Neural crest cell (in vitro differentiated cells): ENCODE measurements at regions not wholly inside any gene's neighbourhood (a gene's known extent, or its start where the extent isn't known, plus 50 kb on each side); places are given as distances from the start of the nearest gene placed in this dataset.

Experiments used
- DNase-seq: peaks from one replicate; pipeline ENCODE4 v3.0.0; 2021; ENCODE audit warnings: low read depth, mixed read lengths, low spot score
- H3K27ac Mint-ChIP-seq: one replicate; pipeline ENCODE4 v1.8.0; 2021; ENCODE audit warnings: mild to moderate bottlenecking, mixed read lengths; ENCODE audit not compliant: unreplicated experiment
- H3K27me3 Mint-ChIP-seq: 2 replicates; pipeline ENCODE4 v1.8.0; 2021; ENCODE audit warnings: low read depth, mild to moderate bottlenecking, mixed read lengths
- H3K36me3 Mint-ChIP-seq: 2 replicates; pipeline ENCODE4 v1.8.0; 2021; ENCODE audit warnings: low read depth, mild to moderate bottlenecking, mixed read lengths
- H3K4me1 Mint-ChIP-seq: 2 replicates; pipeline ENCODE4 v1.8.0; 2021; ENCODE audit warnings: mixed read lengths
- H3K4me3 Mint-ChIP-seq: one replicate; pipeline ENCODE4 v1.8.0; 2021; ENCODE audit warnings: mild to moderate bottlenecking, mixed read lengths
- H3K9me3 Mint-ChIP-seq: 2 replicates; pipeline ENCODE4 v1.8.0; 2021; ENCODE audit warnings: mixed read lengths
- TF ChIP-seq, protein P1 (sequence below): fragments of 200-600 bp; sonication (generic); conservative IDR thresholded peaks from 2 replicates; pipeline ENCODE4 v1.5.0; 2021; ENCODE audit warnings: antibody characterized with exemption, mild to moderate bottlenecking

DNA sequence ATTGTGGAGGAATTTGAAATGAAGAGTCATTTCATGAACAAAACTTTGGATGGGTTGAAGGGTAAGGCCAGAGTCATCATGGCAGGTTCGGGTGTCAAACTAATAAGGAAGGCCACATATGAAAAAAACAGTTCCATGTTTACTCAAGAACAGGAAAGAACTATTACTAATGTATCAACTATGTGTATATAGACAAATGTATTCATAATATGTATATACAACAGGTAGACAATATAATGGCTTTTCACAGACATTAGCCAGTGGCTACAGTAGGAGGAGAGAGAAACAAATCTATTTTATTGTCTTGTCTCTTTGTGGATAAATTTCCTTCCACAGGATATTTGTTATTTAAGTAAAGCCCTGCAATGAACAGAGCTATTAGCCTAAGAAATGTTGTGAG, 101.1 kb downstream of the CBLL2 start:
- Mint-ChIP-seq H3K9me3 (no peaks in the 10 kb centered on the region), H3K27me3 (no peaks in the 10 kb centered on the region), H3K27ac (no peak overlapping the region), H3K4me3 (no peak overlapping the region), H3K4me1 (no peaks in the 10 kb centered on the region), H3K36me3 (no peaks in the 10 kb centered on the region)
- TF ChIP-seq, protein P1, sequence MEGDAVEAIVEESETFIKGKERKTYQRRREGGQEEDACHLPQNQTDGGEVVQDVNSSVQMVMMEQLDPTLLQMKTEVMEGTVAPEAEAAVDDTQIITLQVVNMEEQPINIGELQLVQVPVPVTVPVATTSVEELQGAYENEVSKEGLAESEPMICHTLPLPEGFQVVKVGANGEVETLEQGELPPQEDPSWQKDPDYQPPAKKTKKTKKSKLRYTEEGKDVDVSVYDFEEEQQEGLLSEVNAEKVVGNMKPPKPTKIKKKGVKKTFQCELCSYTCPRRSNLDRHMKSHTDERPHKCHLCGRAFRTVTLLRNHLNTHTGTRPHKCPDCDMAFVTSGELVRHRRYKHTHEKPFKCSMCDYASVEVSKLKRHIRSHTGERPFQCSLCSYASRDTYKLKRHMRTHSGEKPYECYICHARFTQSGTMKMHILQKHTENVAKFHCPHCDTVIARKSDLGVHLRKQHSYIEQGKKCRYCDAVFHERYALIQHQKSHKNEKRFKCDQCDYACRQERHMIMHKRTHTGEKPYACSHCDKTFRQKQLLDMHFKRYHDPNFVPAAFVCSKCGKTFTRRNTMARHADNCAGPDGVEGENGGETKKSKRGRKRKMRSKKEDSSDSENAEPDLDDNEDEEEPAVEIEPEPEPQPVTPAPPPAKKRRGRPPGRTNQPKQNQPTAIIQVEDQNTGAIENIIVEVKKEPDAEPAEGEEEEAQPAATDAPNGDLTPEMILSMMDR, result no peak
- DNase-seq, result no peak

DNA sequence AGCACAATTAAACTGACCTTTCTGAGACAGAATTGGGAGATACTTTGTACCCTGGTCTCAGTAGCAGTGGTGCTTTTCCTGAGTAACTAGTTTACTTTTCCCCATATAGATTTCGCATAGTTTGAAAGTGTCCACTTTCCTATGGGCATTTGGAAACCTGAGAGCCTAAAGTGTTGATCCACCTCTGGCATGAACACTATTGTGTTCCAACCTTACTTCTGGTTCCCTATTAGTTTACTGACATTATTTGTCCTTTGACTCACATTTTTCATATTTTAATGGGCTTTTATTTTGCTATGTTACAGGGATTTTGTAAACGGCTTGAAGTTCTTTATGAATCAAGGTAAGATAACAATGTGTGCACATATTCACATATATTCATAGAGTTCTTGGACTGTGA, 103.7 kb downstream of the CBLL2 start:
- H3K4me3 Mint-ChIP-seq, result no peak overlapping the region
- H3K36me3 Mint-ChIP-seq, result no peaks in the 10 kb centered on the region
- H3K4me1 Mint-ChIP-seq, result no peaks in the 10 kb centered on the region
- DNase-seq, result no peak
- H3K27me3 Mint-ChIP-seq, result no peaks in the 10 kb centered on the region
- TF ChIP-seq, protein P1, result no peak
- no peak overlapping the region for H3K27ac Mint-ChIP-seq
- H3K9me3 Mint-ChIP-seq, result no peaks in the 10 kb centered on the region

DNA sequence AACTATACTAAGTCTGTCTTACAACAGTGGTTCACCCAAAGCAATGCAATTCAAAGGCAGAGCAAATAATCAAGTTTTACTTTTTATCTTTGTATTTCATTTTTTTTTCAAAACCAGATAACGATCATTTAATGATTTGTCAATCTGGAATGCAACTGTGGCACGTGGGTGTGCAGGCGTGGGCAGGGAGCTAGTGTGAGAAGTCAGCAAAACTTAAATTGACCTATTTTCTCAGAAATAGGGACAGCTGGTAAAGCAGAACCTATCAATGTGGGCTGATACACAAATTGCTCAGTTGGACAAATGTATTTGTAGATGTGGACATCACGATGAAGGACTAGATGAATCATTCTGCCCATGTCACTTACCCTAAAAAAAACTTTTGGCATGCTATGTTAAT, 105.6 kb downstream of the CBLL2 start:
- no peaks in the 10 kb centered on the region for H3K36me3 Mint-ChIP-seq
- no peak overlapping the region for H3K4me3 Mint-ChIP-seq
- no peak overlapping the region for H3K27ac Mint-ChIP-seq
- DNase-seq, result no peak
- no peaks in the 10 kb centered on the region for H3K27me3 Mint-ChIP-seq
- H3K9me3 Mint-ChIP-seq, result no peaks in the 10 kb centered on the region
- H3K4me1 Mint-ChIP-seq, result no peaks in the 10 kb centered on the region
- TF ChIP-seq, protein P1, result no peak

DNA sequence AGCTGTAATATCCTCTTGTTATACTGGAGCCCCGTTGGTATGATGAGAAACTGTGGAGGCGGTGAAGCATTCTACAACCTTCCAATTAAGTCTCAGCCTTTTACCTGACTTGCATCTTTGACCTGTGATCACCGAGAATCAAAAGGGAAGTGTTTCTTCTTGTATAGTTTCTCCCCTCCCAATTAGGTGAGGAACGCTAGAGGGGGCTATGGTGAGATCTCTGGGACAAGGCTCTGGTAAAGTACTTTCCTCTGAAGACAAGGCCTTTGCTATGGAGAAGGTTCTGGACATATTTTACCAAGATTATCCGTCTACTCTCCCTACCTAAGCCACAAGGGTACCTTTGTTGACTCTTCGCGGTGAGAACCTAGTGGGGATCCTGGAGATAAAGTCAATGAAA, 111.3 kb downstream of the CBLL2 start:
- H3K4me1 Mint-ChIP-seq, result no peaks in the 10 kb centered on the region
- DNase-seq, result no peak
- no peaks in the 10 kb centered on the region for H3K27me3 Mint-ChIP-seq
- H3K4me3 Mint-ChIP-seq, result no peak overlapping the region
- H3K9me3 Mint-ChIP-seq, result no peaks in the 10 kb centered on the region
- TF ChIP-seq, protein P1, result no peak
- no peak overlapping the region for H3K27ac Mint-ChIP-seq
- H3K36me3 Mint-ChIP-seq, result no peaks in the 10 kb centered on the region

DNA sequence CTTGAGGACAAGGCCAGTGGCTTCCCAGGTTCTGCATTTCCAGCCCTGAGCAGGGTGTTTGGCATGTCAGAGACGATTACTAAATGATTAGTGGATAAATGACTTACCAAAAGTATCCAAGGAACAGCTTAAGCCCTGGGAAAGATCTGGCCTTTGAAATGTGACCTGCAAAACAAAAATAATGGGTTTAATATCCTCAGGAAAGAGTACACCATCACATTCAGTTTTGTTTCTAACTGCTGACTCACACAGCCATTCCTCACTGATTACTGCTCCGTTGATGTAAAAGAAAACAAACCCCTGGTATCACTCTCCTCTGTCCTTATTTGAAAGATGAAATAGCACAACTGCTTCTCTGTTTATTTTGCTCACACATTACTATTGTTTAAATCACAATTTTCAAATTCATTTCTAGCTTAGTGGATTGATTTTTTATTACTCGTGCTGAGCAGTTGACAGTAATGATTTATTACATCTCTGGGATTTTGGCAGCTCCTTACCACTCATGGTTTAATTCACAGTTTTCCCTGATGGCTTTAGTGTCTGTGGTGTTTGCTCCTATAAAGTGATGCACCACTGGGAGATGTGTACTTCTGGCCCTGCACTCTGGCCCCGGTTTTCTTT, 117.0 kb downstream of the CBLL2 start:
- Mint-ChIP-seq H3K36me3 (no peaks in the 10 kb centered on the region), H3K27ac (no peak overlapping the region), H3K4me1 (peaks cover 6% of the 10 kb centered on the region), H3K4me3 (no peak overlapping the region), H3K9me3 (no peaks in the 10 kb centered on the region), H3K27me3 (no peaks in the 10 kb centered on the region)
- DNase-seq, result no peak
- TF ChIP-seq, protein P1, result no peak
